Retinal pigment epithelial cell (primary cell): ENCODE measurements at regions not wholly inside any gene's neighbourhood (a gene's known extent, or its start where the extent isn't known, plus 50 kb on each side); places are given as distances from the start of the nearest gene placed in this dataset.

Experiments
- DNase-seq: peaks from one replicate; pipeline ENCODE4 v3.0.0-alpha.2; 2010; ENCODE audit warnings: low read depth
- H3K4me3 ChIP-seq: 2 replicates; pipeline ENCODE4 v1.5.1; 2011; ENCODE audit warnings: mild to moderate bottlenecking, low read length, control low read depth, moderate library complexity
- CTCF ChIP-seq: conservative IDR thresholded peaks from 2 replicates; pipeline ENCODE4 v1.5.1; 2011; ENCODE audit warnings: low read depth, low read length, control low read depth, inconsistent platforms

DNA sequence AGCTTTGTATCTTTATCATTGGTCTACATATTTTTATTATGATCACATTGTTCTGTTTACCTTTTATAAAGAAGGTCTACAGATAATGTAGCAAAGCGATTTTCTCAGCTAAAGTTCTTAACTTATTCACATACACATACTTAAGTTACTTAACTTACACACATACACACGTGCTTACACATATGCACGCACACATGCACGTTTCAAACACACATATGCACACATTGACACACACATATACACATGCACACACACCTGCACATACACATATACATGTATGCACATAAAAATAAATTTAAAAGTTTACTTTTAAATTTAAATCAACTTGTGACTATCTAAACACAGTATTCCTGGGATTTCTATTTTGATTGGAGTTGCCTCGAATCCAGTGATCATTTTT lies 1204.5 kb upstream of the SLC39A10 start:
- TF ChIP-seq CTCF, result no peak
- no peak for DNase-seq
- no peak overlapping the region for H3K4me3 ChIP-seq

DNA sequence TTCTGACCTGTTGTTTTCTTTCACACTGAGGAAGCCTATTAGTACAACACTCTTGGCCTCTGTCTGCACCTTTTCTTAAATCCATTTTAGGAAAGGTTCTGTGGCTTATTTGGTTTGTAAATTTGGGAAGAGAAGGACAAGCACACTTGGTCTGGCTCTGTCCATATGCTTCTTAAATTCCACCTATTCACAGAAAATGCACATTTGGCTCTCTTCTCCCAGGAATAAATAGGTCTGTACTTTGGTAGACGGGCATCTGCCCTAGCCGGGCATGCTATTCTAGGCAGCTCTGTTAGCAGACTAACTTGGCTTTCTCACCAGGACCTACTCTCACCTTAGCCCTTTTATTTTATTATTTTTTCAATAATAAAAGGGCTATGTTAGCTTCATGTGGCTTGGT lies 1211.8 kb upstream of the SLC39A10 start:
- H3K4me3 ChIP-seq, result no peak overlapping the region
- no peak for DNase-seq
- TF ChIP-seq CTCF, result no peak

DNA sequence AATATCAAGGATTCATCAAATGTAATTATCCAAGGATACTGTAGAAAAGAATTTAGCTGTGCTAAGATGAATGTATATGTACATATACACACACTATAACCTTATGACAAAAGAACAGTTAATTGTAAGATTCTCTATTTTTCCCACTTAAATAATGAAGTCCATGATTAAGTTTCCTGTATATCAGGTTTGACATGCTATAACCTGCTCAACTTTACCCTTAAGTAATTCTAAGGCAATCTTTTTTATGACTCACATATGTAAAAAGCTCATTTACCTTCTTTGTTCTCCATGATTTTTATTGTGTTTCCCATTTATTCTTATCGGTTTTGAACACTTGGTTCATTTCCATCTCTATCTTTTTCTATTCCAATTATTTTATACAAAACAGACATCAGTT lies 1213.1 kb upstream of the SLC39A10 start:
- DNase-seq, result no peak
- TF ChIP-seq CTCF, result no peak
- no peak overlapping the region for H3K4me3 ChIP-seq

- no peak for TF ChIP-seq CTCF
- H3K4me3 ChIP-seq, result no peak overlapping the region
- no peak for DNase-seq
Observed at GRCh38 chr2:194424683-194425209, 1232.3 kb upstream of the SLC39A10 start.

DNA sequence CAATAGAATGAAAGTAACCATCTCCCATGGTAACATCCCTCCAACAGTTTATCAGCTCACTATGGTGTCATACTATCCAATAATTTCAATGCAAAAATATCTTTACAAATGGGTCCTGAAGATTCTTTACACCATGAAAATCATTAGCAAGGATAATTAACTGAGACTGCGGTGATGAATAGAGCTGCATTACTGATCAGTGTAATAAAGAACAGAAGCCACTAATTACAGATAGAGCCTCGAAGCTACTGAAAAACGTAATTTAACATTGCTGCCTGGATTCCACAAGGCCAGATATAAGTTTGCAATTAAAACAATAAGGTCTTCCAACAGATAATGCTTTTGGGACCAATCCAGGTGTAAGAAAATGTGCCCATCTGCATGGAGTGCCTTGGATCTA lies 1245.8 kb upstream of the SLC39A10 start:
- no peak overlapping the region for H3K4me3 ChIP-seq
- no peak for TF ChIP-seq CTCF
- no peak for DNase-seq

GRCh38 chr2:194395818-194396217 lies 1261.2 kb upstream of the SLC39A10 start:
- no peak for TF ChIP-seq CTCF
- DNase-seq, result no peak
- no peak overlapping the region for H3K4me3 ChIP-seq

DNA sequence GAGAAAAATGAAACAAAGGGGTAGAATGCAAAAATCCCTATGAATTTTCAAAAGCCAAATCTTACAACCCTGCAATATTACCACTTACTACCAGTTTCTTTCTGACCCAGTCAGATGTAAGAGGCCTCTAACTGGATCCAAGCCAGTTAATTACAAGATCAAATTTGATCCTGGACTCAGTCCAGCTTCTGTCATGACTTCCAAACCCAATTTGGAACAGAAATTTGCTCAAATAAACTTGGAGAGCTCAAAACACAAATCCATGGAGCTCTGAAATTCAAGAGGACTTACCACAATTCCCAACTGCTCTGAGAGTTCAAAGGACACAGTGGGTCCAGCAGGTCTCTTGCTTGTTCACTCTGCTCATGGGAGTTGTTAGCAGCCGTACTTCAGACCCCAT lies 1271.7 kb upstream of the SLC39A10 start:
- no peak for DNase-seq
- no peak for TF ChIP-seq CTCF
- H3K4me3 ChIP-seq, result no peak overlapping the region
